DMS 273 (cell line): ENCODE measurements at regions not wholly inside any gene's neighbourhood (a gene's known extent, or its start where the extent isn't known, plus 50 kb on each side); places are given as distances from the start of the nearest gene placed in this dataset.

ENCODE experiments used
- DNase-seq: peaks from one replicate; lab custom pipeline; 2025; ENCODE audit not compliant: unreplicated experiment; lab: John Stamatoyannopoulos, UW

DNA sequence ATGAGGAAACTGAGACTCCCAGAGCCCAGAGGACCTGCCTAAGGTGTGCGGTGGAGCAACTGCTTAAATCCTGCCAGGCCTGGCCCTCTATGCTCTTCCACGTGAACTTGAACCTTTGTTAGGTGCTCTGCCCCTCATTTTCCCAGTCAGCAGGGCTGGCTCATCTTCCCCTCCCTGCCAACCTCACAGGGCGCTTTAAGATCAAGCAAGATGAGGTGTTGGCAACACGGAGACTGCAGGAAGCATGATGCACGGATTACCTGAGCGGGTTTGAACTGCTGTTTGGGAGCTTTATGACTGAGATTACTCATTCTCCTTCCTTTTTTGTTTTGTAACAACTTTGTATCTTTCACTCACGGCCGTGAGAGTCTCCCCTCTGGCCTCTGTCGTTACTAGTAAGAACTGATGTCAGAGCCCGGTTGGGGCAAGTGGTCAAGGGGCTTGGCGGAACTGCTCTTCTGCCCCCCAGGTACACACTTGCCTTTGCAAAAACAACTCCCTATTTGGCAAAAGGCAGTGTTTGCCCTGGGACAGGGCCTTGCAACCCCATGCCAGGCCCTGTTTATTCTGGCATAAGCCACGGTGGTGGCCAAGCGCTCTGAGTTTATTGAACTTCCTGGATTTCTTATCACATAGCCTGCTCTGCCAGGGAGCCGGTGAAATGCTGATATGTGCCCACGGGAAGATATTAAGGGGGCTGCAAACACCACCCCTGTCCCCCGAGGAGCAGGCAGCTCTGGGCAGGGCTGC is 127.8 kb downstream of the INHBB start:
- no peak for DNase-seq

- DNase-seq = no peak
Observed at GRCh38 chr2:120474486-120474885, 128.6 kb downstream of the INHBB start.

GRCh38 chr2:120476141-120476540 is 130.2 kb downstream of the INHBB start:
- no peak for DNase-seq

DNA sequence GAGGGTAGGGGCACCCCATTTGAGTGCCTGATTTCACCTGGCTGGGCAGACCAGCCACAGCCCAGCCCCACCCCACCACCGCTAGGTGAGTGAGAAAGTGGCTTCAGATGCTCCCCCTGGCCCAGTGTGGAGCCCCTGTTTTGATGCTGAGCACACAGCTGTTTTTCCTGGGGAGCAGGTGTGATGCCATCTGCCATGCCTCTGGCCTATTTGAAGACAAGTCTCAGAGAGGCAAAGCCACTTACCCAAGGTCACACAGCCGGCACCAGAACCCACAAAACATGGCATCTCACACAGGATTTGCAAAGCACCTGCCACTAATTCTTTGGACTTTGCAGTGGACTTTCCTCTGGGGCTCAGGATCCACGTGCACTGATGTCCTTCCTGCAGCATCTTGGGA is 131.3 kb downstream of the INHBB start:
- DNase-seq = peak; percentile 19

GRCh38 chr2:120477831-120478481 is 132.0 kb downstream of the INHBB start:
- DNase-seq = no peak

- no peak for DNase-seq
Observed at GRCh38 chr2:120480346-120480902, 134.5 kb downstream of the INHBB start.

GRCh38 chr2:120480903-120481445 is 135.0 kb downstream of the INHBB start:
- DNase-seq = no peak

- DNase-seq = no peak
Observed at GRCh38 chr2:120481446-120482194, 135.7 kb downstream of the INHBB start.

- DNase-seq = no peak
Observed at GRCh38 chr2:120482334-120482733, 136.4 kb downstream of the INHBB start.

- no peak for DNase-seq
Observed at GRCh38 chr2:120483355-120483754, 137.4 kb downstream of the INHBB start.

DNA sequence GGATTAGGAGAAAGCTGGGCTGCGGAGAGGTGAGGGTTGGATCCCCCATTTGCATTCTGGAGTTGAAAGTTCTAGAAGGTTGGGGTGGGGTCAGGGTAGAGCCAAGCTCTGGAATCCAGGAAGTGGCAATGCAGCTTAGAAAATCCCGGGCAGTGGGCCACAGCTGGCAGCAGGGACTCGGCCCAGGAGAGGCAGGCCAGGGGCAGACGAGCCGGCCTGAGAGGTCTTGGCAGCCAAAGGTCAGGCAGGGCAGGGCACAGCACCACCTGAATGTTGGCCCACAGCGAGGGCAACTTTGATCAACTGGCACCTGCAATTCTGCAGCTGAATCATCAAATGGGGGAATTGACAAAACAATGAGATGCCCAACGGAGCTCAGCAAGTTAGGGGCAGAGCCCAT is 139.2 kb downstream of the INHBB start:
- DNase-seq = no peak

DNA sequence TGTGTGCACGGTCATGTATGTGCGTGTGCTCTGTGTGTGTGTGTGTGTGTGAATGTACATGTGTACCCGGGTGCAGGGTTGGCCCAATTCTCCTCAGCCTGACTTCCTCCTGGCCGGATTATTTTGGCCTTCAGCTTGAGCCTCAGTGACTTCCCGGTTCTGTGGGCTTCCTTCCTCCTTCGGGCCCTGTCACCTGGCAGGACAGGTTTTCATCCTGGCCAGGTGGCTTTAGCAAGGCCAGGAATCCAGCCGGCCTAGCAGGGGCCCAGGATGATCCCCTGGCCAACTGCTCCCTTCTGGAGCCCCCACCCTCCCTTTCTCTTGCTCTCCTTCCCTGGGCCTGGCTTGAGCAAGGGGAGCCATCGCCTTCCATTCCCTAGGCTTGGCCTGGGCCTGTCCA is 140.5 kb downstream of the INHBB start:
- DNase-seq = no peak

GRCh38 chr2:120486946-120487345 is 141.0 kb downstream of the INHBB start:
- peak; percentile 10 for DNase-seq

DNA sequence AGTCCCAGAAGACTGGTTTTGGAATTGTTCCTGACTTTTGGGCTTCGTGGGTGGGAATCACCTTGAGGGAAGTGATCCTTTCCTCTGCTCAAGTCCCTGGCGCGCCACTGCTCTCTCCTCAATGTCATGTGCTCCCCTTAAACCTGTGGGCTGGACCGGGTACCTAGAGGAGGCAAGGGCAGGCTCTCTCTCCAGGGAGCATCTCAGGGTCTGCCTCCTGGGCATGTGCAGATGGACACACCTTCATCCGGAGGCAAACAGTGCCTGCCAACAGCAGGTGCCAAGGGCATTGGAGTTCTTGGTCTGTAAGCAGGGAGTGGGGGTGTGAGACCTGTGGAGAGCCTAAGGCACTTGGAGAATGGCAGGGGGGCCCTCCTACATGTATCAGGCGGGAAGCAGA is 142.6 kb downstream of the INHBB start:
- no peak for DNase-seq

DNA sequence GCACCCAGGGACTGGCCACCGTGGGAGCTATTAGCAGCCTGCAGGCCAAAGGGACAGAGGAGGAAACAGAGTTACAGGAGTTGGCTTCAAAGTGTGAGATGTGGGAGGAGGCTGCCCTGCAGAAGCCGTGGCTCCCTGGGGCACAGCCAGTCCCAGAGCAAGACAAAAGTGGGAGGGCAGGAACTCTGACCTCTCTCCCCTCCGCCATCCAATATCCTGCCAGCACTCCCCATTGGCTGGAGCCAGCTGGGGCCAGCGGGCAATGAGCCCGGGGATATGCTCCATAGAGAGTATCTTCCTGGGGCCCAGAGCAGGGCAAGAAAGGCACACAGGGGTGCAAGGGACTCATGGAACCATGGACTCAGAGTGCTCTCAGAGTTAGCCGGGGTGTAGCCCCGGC is 143.1 kb downstream of the INHBB start:
- no peak for DNase-seq

- DNase-seq = no peak
Observed at GRCh38 chr2:120490091-120490798, 144.3 kb downstream of the INHBB start.

- DNase-seq = no peak
Observed at GRCh38 chr2:120491111-120491625, 145.2 kb downstream of the INHBB start.

DNA sequence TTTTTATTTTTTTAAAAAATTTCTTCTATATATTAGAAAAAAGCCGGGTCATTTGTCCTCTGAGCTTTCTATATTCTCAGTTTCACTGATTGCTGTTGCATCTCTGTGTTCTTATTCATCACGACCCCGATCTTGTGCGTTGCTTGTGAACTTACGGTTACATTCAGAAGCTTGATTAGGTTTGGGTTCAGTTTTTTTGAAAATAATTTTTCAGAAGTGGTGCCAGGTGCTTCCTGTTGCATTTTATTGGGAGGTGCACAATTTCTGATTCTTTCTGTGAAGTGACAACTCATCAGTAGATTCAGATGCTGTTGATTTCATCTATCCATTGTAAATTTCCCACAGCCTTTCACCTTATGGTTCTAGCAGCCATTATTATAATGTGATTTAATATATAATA is 147.3 kb downstream of the INHBB start:
- DNase-seq = no peak

DNA sequence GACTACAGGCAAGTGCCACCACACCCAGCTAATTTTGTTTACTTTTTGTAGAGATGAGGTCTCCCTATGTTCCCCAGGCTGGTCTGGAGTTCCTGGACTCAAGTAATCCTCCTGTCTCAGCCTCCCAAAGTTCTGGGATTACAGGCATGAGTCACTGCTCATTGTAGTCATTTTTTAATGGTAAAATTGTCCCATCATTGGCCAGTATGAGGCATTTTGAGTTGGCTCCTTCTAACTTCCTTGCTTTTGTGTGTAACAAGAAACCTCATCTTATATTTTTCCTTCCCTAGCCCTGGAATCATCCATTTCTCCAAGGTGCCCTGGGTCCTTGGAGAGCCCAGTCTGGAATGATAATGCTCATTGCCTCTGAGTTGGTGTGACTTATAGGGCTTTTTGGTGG is 148.5 kb downstream of the INHBB start:
- no peak for DNase-seq

- no peak for DNase-seq
Observed at GRCh38 chr2:120495586-120495985, 149.7 kb downstream of the INHBB start.

DNA sequence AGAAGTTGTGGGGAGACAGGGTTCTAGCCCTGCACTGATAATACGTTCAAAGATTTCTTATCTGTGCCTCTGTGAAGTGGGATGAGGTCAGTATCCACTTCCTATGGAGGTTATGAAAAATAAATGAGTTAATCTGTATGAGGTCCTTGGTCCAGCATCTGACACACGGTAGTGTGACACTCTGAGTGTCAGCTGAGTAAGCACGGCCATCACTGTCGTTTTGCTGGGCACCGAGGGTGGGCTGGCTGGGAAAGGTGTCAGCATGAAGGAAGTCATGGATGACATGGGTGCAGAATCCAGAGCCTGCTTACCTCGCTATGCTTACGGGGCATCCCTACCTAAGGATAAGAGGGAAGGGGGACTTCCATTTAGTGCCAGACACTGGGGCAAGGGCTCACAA is 150.3 kb downstream of the INHBB start:
- DNase-seq = no peak
